HepG2 (cell line): ENCODE measurements at regions not wholly inside any gene's neighbourhood (a gene's known extent, or its start where the extent isn't known, plus 50 kb on each side); places are given as distances from the start of the nearest gene placed in this dataset.

Experiments used
- ATAC-seq: fragments of 200-7000 bp; cut with Tn5 transposase; 3 replicates; pipeline ENCODE4 v1.9.1; 2020; ENCODE audit warnings: mild to moderate bottlenecking, moderate library complexity
- BruUV-seq: library from RNA; stranded (reverse); fragments of 400-500 nt; replicated peaks from 2 replicates; lab custom pipeline; 2021; lab: Mats Ljungman, UMichigan
- CTCF ChIA-PET: fragments of 300-600 bp; formaldehyde crosslinking; extraction: SDS; loops from one replicate; lab custom pipeline; 2021; ENCODE audit warnings: low total read pairs, inconsistent platforms, low intra/inter-chr PET ratio; lab: Yijun Ruan, JAX
- POLR2A ChIA-PET: fragments of 350-600 bp; sonication (Branson Sonifier 250); formaldehyde crosslinking; loops from one replicate; lab custom pipeline; 2020; ENCODE audit warnings: antibody characterized with exemption, inconsistent platforms; lab: Yijun Ruan, JAX
- DNase-seq: peaks from one replicate; pipeline ENCODE4 v3.0.0-alpha.2; 2015; ENCODE audit warnings: low spot score
- FAIRE-seq: peaks from 3 replicates; lab custom pipeline; 2011; peaks lifted over from hg19 to GRCh38; lab: Jason Lieb, UNC
- H2AFZ ChIP-seq: one replicate; pipeline ENCODE4 v1.6.1; 2011; ENCODE audit warnings: low read length, inconsistent platforms
- H3K27ac ChIP-seq: fragments of 300-600 bp; 3 replicates; pipeline ENCODE4 v1.8.0; 2011; ENCODE audit warnings: mixed run types, mild to moderate bottlenecking, mixed read lengths, low read length, inconsistent platforms; ENCODE audit not compliant: insufficient read depth; ENCODE audit errors: extremely low read length
- H3K27me3 ChIP-seq, 2 experiments: fragments of 200-600 bp in 1 of 2; 2 replicates in 1 of 2; 3 replicates in 1 of 2; pipeline versions ENCODE4 v1.6.0 to v1.8.0; 2011; ENCODE audit warnings: low read length in 2 of 2, mild to moderate bottlenecking in 2 of 2, moderate library complexity in 2 of 2, inconsistent platforms in 1 of 2; ENCODE audit not compliant: insufficient read depth in 2 of 2, control insufficient read depth in 1 of 2
- H3K36me3 ChIP-seq, 2 experiments: fragments of 200-600 bp in 1 of 2; replicated peaks in 1 of 2; 2 replicates in 1 of 2; 3 replicates in 1 of 2; pipeline versions ENCODE4 v1.5.1 to v1.8.0; 2011; ENCODE audit warnings: low read length in 2 of 2, inconsistent platforms in 1 of 2; ENCODE audit not compliant: insufficient read depth in 2 of 2, control insufficient read depth in 1 of 2
- H3K4me1 ChIP-seq: 2 replicates; pipeline ENCODE4 v1.5.1; 2012; ENCODE audit warnings: low read length, inconsistent platforms; ENCODE audit not compliant: insufficient read depth
- H3K4me2 ChIP-seq: 2 replicates; pipeline ENCODE4 v1.6.0; 2011; ENCODE audit warnings: low read depth, low read length, inconsistent platforms
- H3K4me3 ChIP-seq, 3 experiments: fragments of 200-600 bp in 1 of 3; sonication (generic), shearing (Covaris generic) in 1 of 3; replicated peaks in 1 of 3; 2 replicates each; pipeline ENCODE4 v1.5.1; 2011 to 2016; ENCODE audit warnings: low read length in 3 of 3, inconsistent platforms in 2 of 3, low read depth in 2 of 3, mild to moderate bottlenecking in 2 of 3, control low read depth in 1 of 3, mixed read lengths in 1 of 3; ENCODE audit not compliant: insufficient read depth in 1 of 3
- H3K79me2 ChIP-seq: one replicate; pipeline ENCODE4 v1.6.1; 2011; ENCODE audit warnings: low read length, inconsistent platforms; ENCODE audit not compliant: insufficient read depth
- H3K9ac ChIP-seq: 2 replicates; pipeline ENCODE4 v1.6.0; 2011; ENCODE audit warnings: mild to moderate bottlenecking, low read depth, low read length, inconsistent platforms; ENCODE audit not compliant: insufficient read depth
- H3K9me3 ChIP-seq: 2 replicates; pipeline ENCODE4 v1.5.1; 2012; ENCODE audit warnings: mild to moderate bottlenecking, low read length
- H4K20me1 ChIP-seq: 2 replicates; pipeline ENCODE4 v1.6.0; 2011; ENCODE audit warnings: inconsistent platforms, mild to moderate bottlenecking, low read length, moderate library complexity; ENCODE audit not compliant: insufficient read depth
- ATF7 ChIP-seq, 2 experiments: fragments of 450-650 bp in 1 of 2; sonication (generic) in 1 of 2; formaldehyde crosslinking in 1 of 2; IDR thresholded peaks; 2 replicates each; pipeline versions ENCODE4 v1.4.0 to v1.6.1; 2016 to 2020; ENCODE audit warnings: antibody characterized with exemption in 1 of 2, mild to moderate bottlenecking in 1 of 2, missing genetic modification reagents in 1 of 2
- GABPA ChIP-seq, 2 experiments: IDR thresholded peaks; 2 replicates each; pipeline ENCODE4 v1.6.1; 2011 to 2016; ENCODE audit warnings: low read depth in 2 of 2, low read length in 1 of 2, missing biosample characterization in 1 of 2, missing genetic modification characterization in 1 of 2
- WGBS: methylation state at CpG from one replicate; pipeline ENCODE4 v1.1.6; 2017; ENCODE audit warnings: low lambda C conversion rate; 5-methylcytosine and 5-hydroxymethylcytosine counted together
- in situ Hi-C: cut with HindIII; loops from 2 replicates; pipeline ENCODE4 v1.10.0; 2017; ENCODE audit warnings: low pct_unique_long_range_greater_than_20kb; ENCODE audit not compliant: extremely low pct_ligation_motif_present
- intact Hi-C: fragments of 100-400 bp; cut with micrococcal nuclease; formaldehyde crosslinking; loops from one replicate; pipeline ENCODE4 v1.10.0; 2022; ENCODE audit not compliant: unreplicated experiment
- TF ChIP-seq, protein P1 (sequence below): sonication (generic); formaldehyde crosslinking; IDR thresholded peaks from 2 replicates; pipeline ENCODE4 v1.4.0; 2020; ENCODE audit warnings: missing genetic modification reagents

DNA sequence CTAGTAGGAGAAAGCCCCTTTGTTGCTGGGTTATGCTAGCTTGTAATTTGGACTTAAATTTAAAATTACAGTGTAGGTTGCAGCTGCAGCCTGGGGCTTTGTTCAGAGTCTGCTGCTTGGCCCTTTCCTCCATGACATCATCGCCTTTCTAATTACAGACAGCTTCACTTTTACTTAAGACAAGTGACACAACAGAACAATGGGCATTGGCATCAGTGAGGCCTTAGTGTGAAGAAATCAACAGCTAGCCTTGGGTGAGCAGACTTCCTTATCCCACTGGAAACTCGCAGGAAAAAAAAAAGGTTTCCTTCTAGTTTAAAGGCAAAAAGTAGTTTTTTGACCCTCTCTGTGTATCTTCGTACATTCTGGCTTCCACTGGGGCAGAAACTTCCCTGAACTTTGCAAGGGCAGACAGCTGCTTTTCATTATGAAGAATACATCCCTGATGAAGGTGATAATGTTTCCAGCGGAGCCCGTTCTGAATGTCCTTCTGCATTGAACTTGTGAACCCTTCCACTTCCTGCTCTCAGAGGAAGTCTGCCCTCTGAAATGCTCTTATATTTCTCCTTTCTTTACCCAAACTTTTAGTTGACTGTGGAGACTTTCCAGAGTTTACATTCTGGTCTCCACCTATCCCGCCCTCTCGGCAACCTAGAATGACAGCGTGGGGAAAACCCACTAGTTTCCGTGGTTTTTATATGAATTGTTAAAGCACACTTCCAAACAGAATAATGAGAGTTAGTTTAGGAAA lies 123.2 kb upstream of the FAM9C start:
- TF ChIP-seq GABPA (IDR thresholded peaks at IDR 0.05; ENCODE audit: low read depth, low read length) (no peak), GABPA (CRISPR knock-in tag; IDR thresholded peaks at IDR 0.05; ENCODE audit: low read depth) (peak; percentile 65), ATF7 (IDR thresholded peaks at IDR 0.05) (peak; percentile 42; the same call in 1 of the 2 replicates), ATF7 (CRISPR knock-in tag; IDR thresholded peaks at IDR 0.05) (no peak)
- TF ChIP-seq, protein P1, sequence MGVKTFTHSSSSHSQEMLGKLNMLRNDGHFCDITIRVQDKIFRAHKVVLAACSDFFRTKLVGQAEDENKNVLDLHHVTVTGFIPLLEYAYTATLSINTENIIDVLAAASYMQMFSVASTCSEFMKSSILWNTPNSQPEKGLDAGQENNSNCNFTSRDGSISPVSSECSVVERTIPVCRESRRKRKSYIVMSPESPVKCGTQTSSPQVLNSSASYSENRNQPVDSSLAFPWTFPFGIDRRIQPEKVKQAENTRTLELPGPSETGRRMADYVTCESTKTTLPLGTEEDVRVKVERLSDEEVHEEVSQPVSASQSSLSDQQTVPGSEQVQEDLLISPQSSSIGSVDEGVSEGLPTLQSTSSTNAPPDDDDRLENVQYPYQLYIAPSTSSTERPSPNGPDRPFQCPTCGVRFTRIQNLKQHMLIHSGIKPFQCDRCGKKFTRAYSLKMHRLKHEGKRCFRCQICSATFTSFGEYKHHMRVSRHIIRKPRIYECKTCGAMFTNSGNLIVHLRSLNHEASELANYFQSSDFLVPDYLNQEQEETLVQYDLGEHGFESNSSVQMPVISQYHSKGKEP: no peak
- Histone ChIP-seq H3K9ac (no peak overlapping the region), H2AFZ (no peak overlapping the region), H3K36me3 (no peaks in the 10 kb centered on the region), H3K27me3 (no peaks in the 10 kb centered on the region), H3K9me3 (no peaks in the 10 kb centered on the region), H4K20me1 (no peaks in the 10 kb centered on the region), H3K79me2 (no peaks in the 10 kb centered on the region), H3K4me3 (no peak overlapping the region), H3K4me2 (no peak overlapping the region), H3K27ac (no peak overlapping the region), H3K4me1 (0 out of 2 replicates have a peak, but pooled peaks cover 4% of the 10 kb centered on the region)
- BruUV-seq: no TSS peak
- ATAC-seq: no peak
- ChIA-PET CTCF (no interaction called here), POLR2A (no interaction called here)
- FAIRE-seq: no peak
- intact Hi-C loops: no loop called here
- no peak for DNase-seq
- WGBS: 22% methylated on average over 5 of the region's 9 CpGs
- in situ Hi-C loops: no loop called here
